HCT116 (cell line): ENCODE measurements at regions not wholly inside any gene's neighbourhood (a gene's known extent, or its start where the extent isn't known, plus 50 kb on each side); places are given as distances from the start of the nearest gene placed in this dataset.

Experiments used
- ATAC-seq: fragments of 200-7000 bp; cut with Tn5 transposase; 2 replicates; pipeline ENCODE4 v1.9.1; 2020; ENCODE audit warnings: mild to moderate bottlenecking, moderate library complexity
- BruUV-seq: library from RNA; stranded (reverse); fragments of 400-500 nt; replicated peaks from 2 replicates; lab custom pipeline; 2021; lab: Mats Ljungman, UMichigan
- CTCF ChIA-PET: fragments of 300-600 bp; sonication (Branson Sonifier 250); formaldehyde crosslinking; loops from one replicate; lab custom pipeline; 2021; ENCODE audit warnings: antibody characterized with exemption; lab: Charles Lee
- POLR2A ChIA-PET: fragments of 300-600, 350-600 bp; sonication (Branson Sonifier 250); formaldehyde crosslinking; loops from one replicate; lab custom pipeline; 2021; ENCODE audit warnings: antibody characterized with exemption; lab: Charles Lee
- RAD21 ChIA-PET, 2 experiments: fragments of 300-600 bp; sonication (Branson Sonifier 250); formaldehyde crosslinking; loops; one replicate each; lab custom pipeline; 2023; ENCODE audit warnings: low total read pairs in 2 of 2; ENCODE audit not compliant: uncharacterized antibody in 2 of 2, unreplicated experiment in 2 of 2, low non-redundant PET in 1 of 2; lab: Charles Lee
- DNase-seq: peaks from one replicate; pipeline ENCODE4 v3.0.0-alpha.2; 2010; ENCODE audit warnings: low read depth, low spot score
- H2AFZ ChIP-seq: fragments of 200-600 bp; shearing (Covaris generic), sonication (generic); 2 replicates; pipeline ENCODE4 v1.6.1; 2017; ENCODE audit warnings: low read depth, mixed run types, mixed read lengths, antibody characterized with exemption, low read length; ENCODE audit not compliant: poor library complexity, severe bottlenecking
- H3K27ac ChIP-seq: 2 replicates; pipeline ENCODE4 v1.5.1; 2012; ENCODE audit warnings: low read depth, low read length
- H3K27me3 ChIP-seq: fragments of 200-600 bp; sonication (generic); 2 replicates; pipeline ENCODE4 v1.6.1; 2016; ENCODE audit warnings: mixed run types, low read length, mixed read lengths; ENCODE audit not compliant: insufficient read depth
- H3K36me3 ChIP-seq, 2 experiments: fragments of 200-500 bp in 1 of 2; fragments of 200-600 bp in 1 of 2; sonication (Bioruptor generic) in 1 of 2; sonication (generic) in 1 of 2; 2 replicates each; pipeline versions ENCODE4 v1.5.1 to v1.6.1; 2014 to 2016; ENCODE audit warnings: low read length in 2 of 2, inconsistent platforms in 1 of 2, mixed read lengths in 1 of 2, mixed run types in 1 of 2; ENCODE audit not compliant: insufficient read depth in 2 of 2, control insufficient read depth in 1 of 2
- H3K4me1 ChIP-seq, 2 experiments: fragments of 200-600 bp in 1 of 2; sonication (generic) in 1 of 2; 2 replicates each; pipeline versions ENCODE4 v1.5.1 to v1.6.1; 2012 to 2017; ENCODE audit warnings: low read length in 2 of 2, inconsistent platforms in 1 of 2, mild to moderate bottlenecking in 1 of 2, mixed read lengths in 1 of 2, mixed run types in 1 of 2, moderate library complexity in 1 of 2; ENCODE audit not compliant: insufficient read depth in 2 of 2, control insufficient read depth in 1 of 2
- H3K4me2 ChIP-seq: fragments of 200-600 bp; sonication (generic); 2 replicates; pipeline ENCODE4 v1.6.1; 2017; ENCODE audit warnings: mixed run types, low read length, mixed read lengths
- H3K4me3 ChIP-seq, 2 experiments: fragments of 200-600 bp in 1 of 2; sonication (generic) in 1 of 2; replicated peaks in 1 of 2; 2 replicates each; pipeline ENCODE4 v1.5.1; 2011 to 2016; ENCODE audit warnings: low read length in 2 of 2, control low read depth in 1 of 2, low read depth in 1 of 2, mild to moderate bottlenecking in 1 of 2, mixed read lengths in 1 of 2, mixed run types in 1 of 2
- H3K79me2 ChIP-seq: fragments of 200-600 bp; sonication (generic); 2 replicates; pipeline ENCODE4 v1.6.1; 2017; ENCODE audit warnings: mild to moderate bottlenecking, mixed run types, low read length, moderate library complexity, mixed read lengths; ENCODE audit not compliant: insufficient read depth
- H3K9ac ChIP-seq: fragments of 200-600 bp; sonication (generic); 2 replicates; pipeline ENCODE4 v1.6.1; 2016; ENCODE audit warnings: low read length, mixed read lengths
- H3K9me2 ChIP-seq: fragments of 200-600 bp; sonication (generic), shearing (Covaris generic); 2 replicates; pipeline ENCODE4 v1.6.1; 2017; ENCODE audit warnings: mixed run types, mild to moderate bottlenecking, moderate library complexity; ENCODE audit not compliant: insufficient read depth
- H3K9me3 ChIP-seq, 2 experiments: fragments of 200-500 bp in 1 of 2; fragments of 200-600 bp in 1 of 2; sonication (Bioruptor generic) in 1 of 2; sonication (generic) in 1 of 2; 2 replicates each; pipeline ENCODE4 v1.6.1; 2014 to 2017; ENCODE audit warnings: low read length in 2 of 2, mixed read lengths in 2 of 2, inconsistent platforms in 1 of 2, low read depth in 1 of 2, mild to moderate bottlenecking in 1 of 2, mixed run types in 1 of 2, moderate library complexity in 1 of 2; ENCODE audit not compliant: control insufficient read depth in 1 of 2, insufficient read depth in 1 of 2
- H4K20me1 ChIP-seq: fragments of 200-600 bp; sonication (generic), shearing (Covaris generic); 2 replicates; pipeline ENCODE4 v1.6.1; 2017; ENCODE audit warnings: mixed run types, mild to moderate bottlenecking, moderate library complexity; ENCODE audit not compliant: insufficient read depth
- CEBPB ChIP-seq: IDR thresholded peaks from 2 replicates; pipeline ENCODE4 v1.6.1; 2012; ENCODE audit warnings: low read depth
- ELF1 ChIP-seq: IDR thresholded peaks from 2 replicates; pipeline ENCODE4 v1.6.1; 2012; ENCODE audit warnings: low read depth, borderline replicate concordance
- JUND ChIP-seq: IDR thresholded peaks from 2 replicates; pipeline ENCODE4 v1.6.1; 2012
- MAX ChIP-seq: IDR thresholded peaks from 2 replicates; pipeline ENCODE4 v1.6.1; 2012
- POLR2A ChIP-seq: IDR thresholded peaks from 2 replicates; pipeline ENCODE4 v1.7.0; 2011; ENCODE audit warnings: borderline replicate concordance; ENCODE audit not compliant: insufficient read depth, insufficient read length; ENCODE audit errors: extremely low read depth
- POLR2AphosphoS5 ChIP-seq: IDR thresholded peaks from 2 replicates; pipeline ENCODE4 v1.6.1; 2011; ENCODE audit warnings: mild to moderate bottlenecking, low read depth, low read length, moderate library complexity
- SIN3A ChIP-seq: IDR thresholded peaks from 2 replicates; pipeline ENCODE4 v1.6.1; 2012; ENCODE audit warnings: low read depth
- SP1 ChIP-seq: IDR thresholded peaks from 2 replicates; pipeline ENCODE4 v1.6.1; 2012; ENCODE audit warnings: low read depth
- SRF ChIP-seq: IDR thresholded peaks from 2 replicates; pipeline ENCODE4 v1.6.1; 2012; ENCODE audit warnings: low read depth
- TCF7L2 ChIP-seq: IDR thresholded peaks from 2 replicates; pipeline ENCODE4 v1.7.0; 2011; ENCODE audit warnings: borderline replicate concordance, inconsistent platforms; ENCODE audit not compliant: insufficient read depth, insufficient read length; ENCODE audit errors: extremely low read depth
- YY1 ChIP-seq: IDR thresholded peaks from 2 replicates; pipeline ENCODE4 v1.6.1; 2011; ENCODE audit warnings: low read length, low read depth, moderate library complexity, mild to moderate bottlenecking; ENCODE audit not compliant: insufficient replicate concordance; ENCODE audit errors: extremely low read depth
- ZBTB33 ChIP-seq: IDR thresholded peaks from 2 replicates; pipeline ENCODE4 v1.6.1; 2011; ENCODE audit warnings: mild to moderate bottlenecking, low read length, moderate library complexity; ENCODE audit not compliant: insufficient replicate concordance; ENCODE audit errors: extremely low read depth
- ZFX ChIP-seq: fragments of 450-650 bp; IDR thresholded peaks from 2 replicates; pipeline ENCODE4 v1.6.1; 2017
- ZNF274 ChIP-seq: fragments of 200-500 bp; sonication (Bioruptor generic); IDR thresholded peaks from 2 replicates; pipeline ENCODE4 v1.6.1; 2014; ENCODE audit warnings: mild to moderate bottlenecking, low read depth, low read length, inconsistent platforms
- intact Hi-C: fragments of 100-400 bp; cut with micrococcal nuclease; formaldehyde crosslinking; loops from 2 replicates; pipeline ENCODE4 v1.10.0; 2022
- TF ChIP-seq, protein P1 (sequence below): IDR thresholded peaks from 2 replicates; pipeline ENCODE4 v1.6.1; 2012

DNA sequence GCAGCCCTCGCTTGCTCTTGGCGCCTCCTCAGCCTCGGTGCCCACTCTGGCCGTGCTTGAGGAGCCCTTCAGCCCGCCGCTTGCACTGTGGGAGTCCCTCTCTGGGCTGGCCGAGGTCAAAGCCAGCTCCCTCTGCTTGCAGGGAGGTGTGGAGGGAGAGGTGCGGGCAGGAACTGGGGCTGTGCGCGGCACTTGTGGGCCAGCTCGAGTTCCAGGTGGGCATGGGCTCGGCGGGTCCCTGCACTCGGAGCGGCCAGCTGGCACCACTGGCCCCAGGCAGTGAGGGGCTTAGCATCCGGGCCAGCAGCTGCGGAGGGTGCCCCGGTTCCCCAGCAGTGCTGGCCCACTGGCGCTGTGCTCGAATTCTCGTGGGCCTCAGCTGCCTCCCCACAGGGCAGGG lies 152.1 kb upstream of the SEMA3C start:
- Histone ChIP-seq H3K4me1 (peaks cover 22 to 34% of the 10 kb centered on the region in 2 experiments), H3K9ac (no peak overlapping the region), H3K9me2 (no peaks in the 10 kb centered on the region), H3K27me3 (no peaks in the 10 kb centered on the region), H3K36me3 (no peaks in the 10 kb centered on the region), H3K4me3 (no peak overlapping the region), H3K27ac (no peak overlapping the region), H3K9me3 (no peaks in the 10 kb centered on the region), H2AFZ (no peak overlapping the region), H3K79me2 (no peaks in the 10 kb centered on the region), H3K4me2 (no peak overlapping the region), H4K20me1 (no peaks in the 10 kb centered on the region)
- no peak for DNase-seq
- no peak for TF ChIP-seq MAX
- no peak for TF ChIP-seq TCF7L2
- no peak for TF ChIP-seq ELF1
- no peak for TF ChIP-seq YY1
- no peak for TF ChIP-seq CEBPB
- TF ChIP-seq JUND, result no peak
- TF ChIP-seq ZNF274, result no peak
- no peak for TF ChIP-seq POLR2A
- no peak for TF ChIP-seq SP1
- TF ChIP-seq, protein P1, sequence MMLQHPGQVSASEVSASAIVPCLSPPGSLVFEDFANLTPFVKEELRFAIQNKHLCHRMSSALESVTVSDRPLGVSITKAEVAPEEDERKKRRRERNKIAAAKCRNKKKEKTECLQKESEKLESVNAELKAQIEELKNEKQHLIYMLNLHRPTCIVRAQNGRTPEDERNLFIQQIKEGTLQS, result no peak
- no peak for TF ChIP-seq SRF
- no peak for ATAC-seq
- no TSS peak for BruUV-seq
- ChIA-PET POLR2A (no interaction called here), RAD21 (no interaction called here), CTCF (no interaction called here)
- intact Hi-C loops, result loop anchor here (10.0 kb wide), 1 partner anchor 346 kb away; no protein-coding TSS in a partner anchor

DNA sequence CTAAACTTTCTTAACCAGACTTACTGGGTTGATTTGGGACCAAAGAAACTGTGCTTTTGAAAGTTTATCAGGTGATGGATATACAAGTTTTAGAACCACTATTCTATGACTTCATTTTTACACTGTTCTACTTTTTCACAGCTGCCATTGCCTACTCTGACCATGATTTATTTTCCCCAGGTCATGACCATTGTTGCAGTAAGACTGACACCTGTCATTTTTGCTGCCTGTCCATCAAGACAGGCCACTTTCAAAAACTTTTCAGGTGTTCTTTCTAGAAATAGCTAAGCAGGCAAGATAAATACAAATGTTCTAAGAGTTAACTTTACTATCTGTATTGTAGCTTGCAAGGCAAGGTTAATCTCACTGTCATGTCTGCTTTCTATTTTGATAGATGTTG lies 147.9 kb upstream of the SEMA3C start:
- no peak overlapping the region for H3K27ac ChIP-seq
- no peak for DNase-seq
- TF ChIP-seq ZNF274 (no peak), SIN3A (no peak), MAX (no peak), TCF7L2 (no peak), CEBPB (no peak), YY1 (no peak), SRF (no peak), JUND (no peak), ZFX (no peak), POLR2AphosphoS5 (no peak), ZBTB33 (no peak)

More for the DNA sequence above, 147.9 kb upstream of the SEMA3C start:
- ATAC-seq, result no peak
- ChIA-PET RAD21 (no interaction called here), CTCF (no interaction called here), POLR2A (no interaction called here)
- H3K36me3 ChIP-seq, result no peaks in the 10 kb centered on the region
- H3K9me3 ChIP-seq, result no peaks in the 10 kb centered on the region
- no peak overlapping the region for H2AFZ ChIP-seq
- no peaks in the 10 kb centered on the region for H4K20me1 ChIP-seq
- no peaks in the 10 kb centered on the region for H3K27me3 ChIP-seq
- no peak overlapping the region for H3K4me2 ChIP-seq
- intact Hi-C loops, result no loop called here
- no peaks in the 10 kb centered on the region for H3K9me2 ChIP-seq
- no TSS peak for BruUV-seq
- H3K4me3 ChIP-seq, result no peak overlapping the region
- peaks cover 0 to 5% of the 10 kb centered on the region in 2 experiments; a peak in 1 of 4 replicates for H3K4me1 ChIP-seq
- H3K9ac ChIP-seq, result no peak overlapping the region
- no peaks in the 10 kb centered on the region for H3K79me2 ChIP-seq
